Adrenal gland (tissue), 5 donors: ENCODE measurements at regions not wholly inside any gene's neighbourhood (a gene's known extent, or its start where the extent isn't known, plus 50 kb on each side); places are given as distances from the start of the nearest gene placed in this dataset.

Source experiments
- POLR2A ChIP-seq, 2 donors: fragments of 450-650 bp; IDR thresholded peaks; one replicate each; pipeline ENCODE4 v1.6.1; 2017; ENCODE audit warnings: antibody characterized with exemption in 2 of 2, mild to moderate bottlenecking in 2 of 2, moderate library complexity in 1 of 2
- TF ChIP-seq, protein P1 (sequence below), 6 experiments: fragments of 450-650 bp in 4 of 6; fragments of 200-600 bp in 2 of 6; sonication (generic) in 1 of 6; IDR thresholded peaks; 1 replicate in 5 of 6; 2 replicates in 1 of 6; pipeline versions ENCODE4 v1.5.1 to v1.8.0; 2016 to 2021; ENCODE audit warnings: antibody characterized with exemption in 6 of 6, mild to moderate bottlenecking in 2 of 6, moderate library complexity in 1 of 6
- donor health status: DM: no; HTN: no; CAD: no.

- TF ChIP-seq POLR2A (IDR thresholded peaks at IDR 0.05), result no peak
- TF ChIP-seq, protein P1, sequence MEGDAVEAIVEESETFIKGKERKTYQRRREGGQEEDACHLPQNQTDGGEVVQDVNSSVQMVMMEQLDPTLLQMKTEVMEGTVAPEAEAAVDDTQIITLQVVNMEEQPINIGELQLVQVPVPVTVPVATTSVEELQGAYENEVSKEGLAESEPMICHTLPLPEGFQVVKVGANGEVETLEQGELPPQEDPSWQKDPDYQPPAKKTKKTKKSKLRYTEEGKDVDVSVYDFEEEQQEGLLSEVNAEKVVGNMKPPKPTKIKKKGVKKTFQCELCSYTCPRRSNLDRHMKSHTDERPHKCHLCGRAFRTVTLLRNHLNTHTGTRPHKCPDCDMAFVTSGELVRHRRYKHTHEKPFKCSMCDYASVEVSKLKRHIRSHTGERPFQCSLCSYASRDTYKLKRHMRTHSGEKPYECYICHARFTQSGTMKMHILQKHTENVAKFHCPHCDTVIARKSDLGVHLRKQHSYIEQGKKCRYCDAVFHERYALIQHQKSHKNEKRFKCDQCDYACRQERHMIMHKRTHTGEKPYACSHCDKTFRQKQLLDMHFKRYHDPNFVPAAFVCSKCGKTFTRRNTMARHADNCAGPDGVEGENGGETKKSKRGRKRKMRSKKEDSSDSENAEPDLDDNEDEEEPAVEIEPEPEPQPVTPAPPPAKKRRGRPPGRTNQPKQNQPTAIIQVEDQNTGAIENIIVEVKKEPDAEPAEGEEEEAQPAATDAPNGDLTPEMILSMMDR (IDR thresholded peaks at IDR 0.05), result no peak
Observed at GRCh38 chr14:98966016-98966415, 306.0 kb downstream of the BCL11B start.
